HG03575 (cell line): ENCODE measurements at regions not wholly inside any gene's neighbourhood (a gene's known extent, or its start where the extent isn't known, plus 50 kb on each side); places are given as distances from the start of the nearest gene placed in this dataset.
"Not testable (repeated sequence)": the region's sequence is repeated elsewhere in the genome, so short reads cannot be mapped to it uniquely, and the experiment has no call there.

Source experiments
- ATAC-seq: cut with Tn5 transposase; IDR thresholded peaks from one replicate; pipeline ENCODE4 v1.9.1; 2021; ENCODE audit not compliant: unreplicated experiment, insufficient number of reproducible peaks, low FRiP score; ENCODE audit errors: extremely low read depth

- ATAC-seq, result no peak
Measured at GRCh38 chr3:20724241-20724640, 538.2 kb upstream of the SGO1 start.

DNA sequence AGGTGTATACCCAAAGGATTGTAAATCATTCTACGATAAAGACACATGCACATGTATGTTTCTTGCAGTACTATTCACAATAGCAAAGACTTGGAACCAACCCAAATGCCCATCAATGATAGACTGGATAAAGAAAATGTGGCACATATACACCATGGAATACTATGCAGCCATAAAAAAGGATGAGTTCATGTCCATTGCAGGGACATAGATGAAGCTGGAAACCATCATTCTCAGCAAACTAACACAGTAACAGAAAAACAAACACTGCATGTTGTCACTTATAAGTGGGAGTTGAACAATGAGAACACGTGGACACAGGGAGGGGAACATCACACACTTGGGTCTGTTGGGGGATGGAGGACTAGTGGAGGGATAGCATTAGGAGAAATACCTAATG lies 530.4 kb upstream of the SGO1 start:
- not testable (repeated sequence) for ATAC-seq

DNA sequence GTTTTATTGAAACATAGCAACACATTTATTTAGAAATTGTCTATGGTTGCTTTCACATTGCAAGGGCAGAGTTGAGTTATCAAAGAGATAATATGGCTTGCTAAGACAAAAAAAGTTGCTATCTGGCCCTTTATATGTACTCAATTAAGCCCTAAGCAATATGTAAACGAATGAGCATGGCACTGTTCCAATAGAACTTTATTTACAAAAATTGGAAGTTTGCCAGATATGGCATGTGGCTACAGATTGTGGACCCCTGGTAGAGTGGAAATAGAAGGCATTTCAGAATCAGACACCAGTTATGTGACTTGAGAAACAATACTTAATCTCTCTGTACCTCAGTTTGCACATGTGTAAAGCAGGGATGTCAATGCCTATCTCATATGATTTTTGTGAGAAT lies 515.6 kb upstream of the SGO1 start:
- no peak for ATAC-seq

GRCh38 chr3:20700714-20701113 lies 514.7 kb upstream of the SGO1 start:
- ATAC-seq, result no peak

- no peak for ATAC-seq
Measured at GRCh38 chr3:20698896-20699295, 512.9 kb upstream of the SGO1 start.

DNA sequence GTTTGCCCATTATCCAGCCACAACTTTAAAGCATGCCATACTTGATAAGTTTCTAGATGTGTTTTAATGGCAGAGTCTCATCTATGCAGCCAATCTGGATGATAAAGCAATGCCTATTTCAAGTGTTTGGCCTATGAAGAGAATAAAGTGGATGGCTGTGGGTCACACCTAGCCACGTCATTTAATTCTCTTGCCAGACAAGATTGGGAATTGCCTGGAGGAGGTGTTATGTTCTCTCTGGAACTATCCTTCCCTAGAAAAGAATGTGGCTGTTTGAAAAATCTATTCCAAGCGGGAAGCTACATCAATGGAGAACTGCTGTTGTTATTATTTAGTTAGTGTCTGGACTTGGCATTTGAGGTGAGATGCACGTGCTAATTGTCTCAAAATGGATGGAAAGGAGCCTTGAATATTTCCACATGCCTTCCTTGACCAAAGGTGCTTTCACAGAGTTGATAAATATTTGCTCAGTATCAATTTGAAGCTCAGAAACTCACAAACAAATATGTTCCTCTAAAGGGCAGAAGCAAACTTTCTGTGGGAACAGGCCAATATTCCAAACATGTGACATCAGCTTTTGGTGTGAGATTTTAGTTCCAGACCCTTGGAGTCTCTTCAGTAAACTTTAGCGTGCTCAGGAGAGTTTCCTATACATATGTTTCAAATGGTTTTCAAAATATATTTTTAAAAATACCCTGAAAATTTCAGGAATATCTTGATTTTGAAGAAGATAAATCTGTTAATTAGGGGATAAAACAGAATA lies 510.6 kb upstream of the SGO1 start:
- ATAC-seq, result no peak

- no peak for ATAC-seq
Measured at GRCh38 chr3:20692675-20693074, 506.7 kb upstream of the SGO1 start.

GRCh38 chr3:20683910-20684309 lies 497.9 kb upstream of the SGO1 start:
- ATAC-seq, result no peak

DNA sequence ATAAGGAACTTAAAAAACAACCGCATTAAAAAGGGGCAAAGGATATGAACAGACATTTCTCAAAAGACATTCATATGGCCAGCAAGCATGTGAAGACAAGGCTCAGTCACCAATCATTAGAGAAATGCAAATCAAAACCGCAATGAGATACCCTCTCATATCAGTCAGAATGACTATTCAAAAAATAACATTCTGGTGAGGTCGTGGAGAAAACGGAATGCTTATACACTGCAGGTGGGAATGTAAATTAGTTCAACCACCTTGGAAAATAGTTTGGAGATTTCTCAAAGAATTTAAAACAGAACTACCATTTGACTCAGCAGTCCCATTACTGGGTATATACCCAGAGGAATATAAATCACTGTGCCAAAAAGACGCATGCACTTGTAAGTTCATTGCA lies 496.6 kb upstream of the SGO1 start:
- no peak for ATAC-seq

DNA sequence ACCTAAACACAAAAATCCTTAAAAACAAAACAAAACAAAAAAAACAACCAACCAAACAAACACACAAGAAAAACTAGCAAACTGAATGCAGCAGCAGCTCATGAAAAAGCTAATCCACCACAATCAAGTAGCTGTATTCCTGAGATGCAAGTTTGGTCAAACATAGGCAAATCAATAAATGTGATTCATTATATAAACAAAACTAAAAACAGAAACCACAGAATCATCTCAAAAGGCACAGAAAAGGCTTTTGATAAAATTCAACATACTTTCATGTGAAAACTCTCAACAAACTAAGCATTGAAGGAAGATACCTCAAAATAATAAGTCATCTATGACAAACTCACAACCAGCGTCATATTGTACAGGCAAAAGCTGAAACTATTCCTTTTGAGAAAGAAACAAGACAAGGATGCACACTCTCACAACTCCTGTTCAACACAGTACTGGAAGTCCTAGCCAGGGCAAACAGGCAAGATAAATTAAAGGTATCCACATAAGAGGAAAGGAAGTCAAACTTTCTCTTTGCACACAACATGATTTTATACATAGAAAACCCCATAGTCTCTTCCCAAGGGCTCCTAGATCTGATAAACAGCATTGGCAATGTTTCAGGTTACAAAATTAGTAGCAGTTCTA lies 495.1 kb upstream of the SGO1 start:
- no peak for ATAC-seq

- no peak for ATAC-seq
Measured at GRCh38 chr3:20673866-20674265, 487.9 kb upstream of the SGO1 start.

GRCh38 chr3:20669675-20670074 lies 483.7 kb upstream of the SGO1 start:
- no peak for ATAC-seq

DNA sequence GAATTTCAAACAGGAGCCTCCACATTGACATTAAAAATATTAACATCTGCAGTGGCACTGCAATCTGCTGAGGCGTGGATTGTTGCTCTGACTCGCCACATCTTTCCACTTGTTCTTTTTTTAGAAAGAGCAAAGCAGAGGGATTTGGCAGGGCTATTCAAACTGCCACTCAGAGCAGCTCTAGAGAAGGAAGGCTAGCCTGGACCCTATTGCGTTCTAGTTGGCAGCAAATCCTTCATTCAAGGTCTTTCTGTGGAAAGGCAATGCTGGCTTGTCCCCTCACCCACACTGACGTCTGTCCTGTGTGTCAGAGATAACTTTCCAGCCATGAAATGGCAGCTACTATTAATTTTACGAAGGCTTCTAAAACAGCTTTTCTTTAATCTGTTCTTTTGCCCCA lies 483.2 kb upstream of the SGO1 start:
- no peak for ATAC-seq

- no peak for ATAC-seq
Measured at GRCh38 chr3:20668411-20668810, 482.4 kb upstream of the SGO1 start.

DNA sequence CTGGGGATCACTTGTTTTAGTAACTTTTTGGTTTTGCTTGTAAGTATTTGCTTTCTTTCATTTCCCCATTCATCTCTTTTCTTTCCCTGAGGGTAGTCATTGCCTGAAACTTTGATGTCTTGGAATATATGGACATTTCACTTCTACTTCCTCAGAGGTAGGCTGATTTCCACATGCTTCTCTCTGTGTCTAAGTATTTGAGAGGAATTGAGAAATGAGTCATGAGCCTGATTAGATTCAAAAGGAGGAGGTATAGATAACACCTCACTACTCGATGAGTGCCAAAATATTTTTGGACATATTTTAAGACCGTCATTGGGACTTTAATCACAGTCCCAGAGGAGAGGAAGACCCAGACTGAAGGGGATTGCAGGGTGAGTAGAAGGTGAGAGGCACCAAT lies 480.1 kb upstream of the SGO1 start:
- ATAC-seq, result no peak

GRCh38 chr3:20658491-20658890 lies 472.5 kb upstream of the SGO1 start:
- no peak for ATAC-seq

DNA sequence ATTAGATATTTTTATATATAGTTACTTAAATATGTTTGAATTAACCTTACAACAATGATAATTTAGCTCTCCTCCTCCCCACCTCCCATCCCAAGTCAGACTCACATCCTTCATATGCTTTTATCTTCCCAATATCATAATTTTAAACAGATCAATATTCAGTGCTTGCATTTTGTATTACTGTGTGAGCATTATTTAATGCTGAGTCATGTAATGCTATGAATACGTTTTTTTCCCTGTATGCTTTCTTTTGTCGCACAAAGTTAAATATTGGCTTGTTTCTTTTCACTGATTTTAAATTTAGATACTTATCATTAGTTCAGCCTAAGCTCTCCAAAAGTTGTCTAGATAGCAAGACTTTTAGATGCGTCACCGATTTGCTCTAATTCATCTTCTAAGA lies 471.6 kb upstream of the SGO1 start:
- ATAC-seq, result no peak

- ATAC-seq, result no peak
Measured at GRCh38 chr3:20652231-20652986, 466.4 kb upstream of the SGO1 start.

- no peak for ATAC-seq
Measured at GRCh38 chr3:20648921-20649381, 462.9 kb upstream of the SGO1 start.

DNA sequence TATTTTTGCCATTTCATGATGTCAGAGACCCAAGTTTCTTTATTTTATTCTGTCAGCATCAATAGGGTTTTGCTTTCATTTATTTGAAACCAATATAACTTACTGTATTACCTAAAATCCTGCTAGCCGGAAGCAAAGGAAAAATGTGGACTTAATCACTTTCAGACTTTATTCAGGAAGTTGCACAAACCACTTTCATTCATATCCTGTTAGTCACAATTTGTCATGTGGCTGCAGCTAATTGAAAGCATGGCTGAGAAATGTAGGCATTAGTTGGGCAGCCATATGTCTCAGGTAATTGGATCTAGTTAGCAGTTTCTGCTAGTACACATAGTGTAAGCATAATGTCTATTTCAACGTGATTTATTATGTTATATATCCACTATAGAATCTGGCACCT lies 462.3 kb upstream of the SGO1 start:
- ATAC-seq, result no peak
